B cell (primary cell): ENCODE measurements at regions not wholly inside any gene's neighbourhood (a gene's known extent, or its start where the extent isn't known, plus 50 kb on each side); places are given as distances from the start of the nearest gene placed in this dataset.

ENCODE experiments used
- ATAC-seq: fragments of 200-7000 bp; cut with Tn5 transposase; one replicate; pipeline ENCODE4 v1.10.0; 2021; ENCODE audit warnings: low read depth, mild to moderate bottlenecking, moderate number of reproducible peaks, moderate library complexity
- CTCF ChIA-PET: fragments of 350-600 bp; sonication (Branson Sonifier 250); formaldehyde crosslinking; loops from one replicate; lab custom pipeline; 2021; ENCODE audit warnings: antibody characterized with exemption, inconsistent platforms; lab: Charles Lee
- POLR2A ChIA-PET: fragments of 350-600 bp; sonication (Branson Sonifier 250); formaldehyde crosslinking; loops from one replicate; lab custom pipeline; 2021; ENCODE audit warnings: antibody characterized with exemption; lab: Charles Lee
- DNase-seq: peaks from one replicate; pipeline ENCODE4 v3.0.0; 2013
- H2AFZ ChIP-seq: 2 replicates; pipeline ENCODE4 v1.6.1; 2012; ENCODE audit warnings: mild to moderate bottlenecking, low read depth, low read length; ENCODE audit not compliant: insufficient read depth, poor library complexity, severe bottlenecking
- H3K27ac ChIP-seq, 2 donors: 1 replicate in 1 of 2; 2 replicates in 1 of 2; pipeline ENCODE4 v1.5.1; 2012 to 2013; ENCODE audit warnings: low read length in 2 of 2, mild to moderate bottlenecking in 2 of 2, moderate library complexity in 1 of 2
- H3K27me3 ChIP-seq, 4 experiments: fragments of 200-600 bp in 1 of 4; sonication (generic) in 1 of 4; replicated peaks in 1 of 4; 1 replicate in 2 of 4; 2 replicates in 2 of 4; pipeline versions ENCODE4 v1.6.1 to v1.7.0; 2013 to 2016; ENCODE audit warnings: low read length in 3 of 4, mild to moderate bottlenecking in 2 of 4, mixed read lengths in 1 of 4, moderate library complexity in 1 of 4; ENCODE audit not compliant: insufficient read depth in 4 of 4, control insufficient read depth in 3 of 4; ENCODE audit errors: control extremely low read depth in 1 of 4
- H3K36me3 ChIP-seq, 2 experiments: replicated peaks in 1 of 2; 1 replicate in 1 of 2; 2 replicates in 1 of 2; pipeline versions ENCODE4 v1.6.1 to v1.7.1; 2013; ENCODE audit warnings: low read length in 1 of 2; ENCODE audit not compliant: insufficient read depth in 2 of 2, control insufficient read depth in 1 of 2; ENCODE audit errors: control extremely low read depth in 1 of 2, extremely low read depth in 1 of 2
- H3K4me1 ChIP-seq, 2 donors: fragments of 200-600 bp in 1 of 2; sonication (generic) in 1 of 2; 1 replicate in 1 of 2; 2 replicates in 1 of 2; pipeline versions ENCODE4 v1.5.1 to v1.6.1; 2013 to 2017; ENCODE audit warnings: low read length in 2 of 2; ENCODE audit not compliant: control insufficient read depth in 2 of 2, insufficient read depth in 2 of 2
- H3K4me2 ChIP-seq: replicated peaks from 2 replicates; pipeline ENCODE3; 2012; ENCODE audit warnings: mild to moderate bottlenecking, low read depth, low read length; ENCODE audit not compliant: poor library complexity, severe bottlenecking
- H3K4me3 ChIP-seq, 5 experiments: fragments of 200-600 bp in 1 of 5; sonication (generic) in 1 of 5; 1 replicate in 3 of 5; 2 replicates in 2 of 5; pipeline versions ENCODE4 v1.5.1 to v1.7.0; 2011 to 2016; ENCODE audit warnings: low read length in 4 of 5, mild to moderate bottlenecking in 4 of 5, low read depth in 2 of 5, control low read depth in 1 of 5, moderate library complexity in 1 of 5; ENCODE audit not compliant: insufficient read depth in 1 of 5; ENCODE audit errors: control extremely low read depth in 1 of 5, extremely low read depth in 1 of 5
- H3K79me2 ChIP-seq: fragments of 200-600 bp; sonication (generic); one replicate; pipeline ENCODE4 v1.6.0; 2016; ENCODE audit warnings: low read length; ENCODE audit not compliant: control insufficient read depth, insufficient read depth
- H3K9ac ChIP-seq: fragments of 200-600 bp; sonication (generic); 2 replicates; pipeline ENCODE4 v1.6.1; 2017; ENCODE audit warnings: mild to moderate bottlenecking, low read length, moderate library complexity
- H3K9me3 ChIP-seq, 3 donors: one replicate each; pipeline versions ENCODE4 v1.6.1 to v1.7.1; 2013; ENCODE audit warnings: low read length in 2 of 3; ENCODE audit not compliant: control insufficient read depth in 2 of 3, insufficient read depth in 1 of 3; ENCODE audit errors: control extremely low read depth in 1 of 3
- H4K20me1 ChIP-seq: 2 replicates; pipeline ENCODE4 v1.6.0; 2012; ENCODE audit warnings: mild to moderate bottlenecking, low read length; ENCODE audit not compliant: insufficient read depth, control insufficient read depth, poor library complexity, severe bottlenecking
- H3K27ac Mint-ChIP-seq: one replicate; pipeline ENCODE4 v1.8.0; 2021; ENCODE audit warnings: mixed read lengths
- H3K27me3 Mint-ChIP-seq: one replicate; pipeline ENCODE4 v1.8.0; 2021; ENCODE audit warnings: mixed read lengths
- H3K4me1 Mint-ChIP-seq: one replicate; pipeline ENCODE4 v1.8.0; 2021; ENCODE audit warnings: mixed read lengths
- H3K4me3 Mint-ChIP-seq: one replicate; pipeline ENCODE4 v1.8.0; 2021; ENCODE audit warnings: mixed read lengths
- H3K9me3 Mint-ChIP-seq: one replicate; pipeline ENCODE4 v1.8.0; 2022; ENCODE audit warnings: mixed read lengths; ENCODE audit not compliant: insufficient read depth
- EZH2 ChIP-seq: IDR thresholded peaks from 2 replicates; pipeline ENCODE4 v1.6.1; 2012; ENCODE audit warnings: borderline replicate concordance, low read depth, mild to moderate bottlenecking, moderate library complexity, low read length; ENCODE audit not compliant: insufficient read depth, poor library complexity, severe bottlenecking
- WGBS: methylation state at CpG from one replicate; pipeline ENCODE4 v1.1.5; 2013; ENCODE audit warnings: missing lambda C conversion rate; ENCODE audit not compliant: insufficient coverage; 5-methylcytosine and 5-hydroxymethylcytosine counted together
- intact Hi-C: fragments of 100-400 bp; cut with micrococcal nuclease; formaldehyde crosslinking; loops from one replicate; pipeline ENCODE4 v1.10.0; 2022
- TF ChIP-seq, protein P1 (sequence below): fragments of 200-600 bp; IDR thresholded peaks from one replicate; pipeline ENCODE4 v1.8.0; 2022; ENCODE audit warnings: antibody characterized with exemption, mild to moderate bottlenecking

DNA sequence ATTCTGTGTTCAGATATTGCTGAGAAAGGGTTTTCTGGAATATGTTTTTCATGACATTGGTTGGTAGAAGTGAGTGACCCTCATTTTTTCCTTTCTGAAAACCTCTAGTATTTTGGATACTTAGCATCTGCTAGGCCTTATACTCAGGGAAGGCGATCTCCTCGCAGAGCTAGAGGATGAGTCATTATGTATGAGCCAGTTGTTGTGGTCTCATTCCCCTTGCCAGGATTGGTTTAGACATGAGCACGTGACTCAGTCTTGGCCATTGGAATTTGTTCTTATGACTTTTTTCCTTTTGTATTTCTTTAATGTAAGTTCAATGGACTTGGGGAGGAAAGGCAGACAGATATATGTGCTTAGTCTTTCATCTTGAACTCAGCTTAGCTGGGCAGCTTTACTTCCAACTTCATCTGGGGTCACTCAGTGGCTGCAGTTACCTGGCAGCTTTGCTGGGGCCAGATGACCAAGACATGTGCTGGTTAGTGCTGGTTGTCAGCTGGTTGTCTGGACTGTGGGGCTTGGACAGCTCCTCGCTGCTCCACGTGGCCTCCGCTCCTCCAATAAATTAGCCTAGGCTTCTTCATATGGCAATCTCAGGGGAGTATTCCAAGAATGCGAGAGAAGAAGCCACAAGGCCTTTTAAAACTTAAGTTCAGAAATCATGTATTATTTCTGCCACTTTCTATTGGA, 207.5 kb downstream of the IL20RB start:
- Histone ChIP-seq H3K4me2 (no peak overlapping the region), H3K27ac (no peak overlapping the region), H3K36me3 (no peaks in the 10 kb centered on the region), H3K9me3 (peaks cover 0 to under 1% (median 0%) of the 10 kb centered on the region in 3 donors), H3K4me3 (no peak overlapping the region), H3K4me1 (no peaks in the 10 kb centered on the region), H3K9ac (no peak overlapping the region), H4K20me1 (no peaks in the 10 kb centered on the region), H3K79me2 (no peaks in the 10 kb centered on the region), H2AFZ (no peak overlapping the region), H3K27me3 (no peaks in the 10 kb centered on the region)
- no peak overlapping the region for H3K27ac Mint-ChIP-seq
- H3K4me3 Mint-ChIP-seq, result no peak overlapping the region
- intact Hi-C loops, result no loop called here
- H3K4me1 Mint-ChIP-seq, result no peaks in the 10 kb centered on the region
- DNase-seq (no peak), ATAC-seq (no peak)
- 78% methylated on average over 3 of the region's 7 CpGs for WGBS
- ChIA-PET CTCF (no interaction called here), POLR2A (no interaction called here)
- no peak for TF ChIP-seq EZH2
- TF ChIP-seq, protein P1, sequence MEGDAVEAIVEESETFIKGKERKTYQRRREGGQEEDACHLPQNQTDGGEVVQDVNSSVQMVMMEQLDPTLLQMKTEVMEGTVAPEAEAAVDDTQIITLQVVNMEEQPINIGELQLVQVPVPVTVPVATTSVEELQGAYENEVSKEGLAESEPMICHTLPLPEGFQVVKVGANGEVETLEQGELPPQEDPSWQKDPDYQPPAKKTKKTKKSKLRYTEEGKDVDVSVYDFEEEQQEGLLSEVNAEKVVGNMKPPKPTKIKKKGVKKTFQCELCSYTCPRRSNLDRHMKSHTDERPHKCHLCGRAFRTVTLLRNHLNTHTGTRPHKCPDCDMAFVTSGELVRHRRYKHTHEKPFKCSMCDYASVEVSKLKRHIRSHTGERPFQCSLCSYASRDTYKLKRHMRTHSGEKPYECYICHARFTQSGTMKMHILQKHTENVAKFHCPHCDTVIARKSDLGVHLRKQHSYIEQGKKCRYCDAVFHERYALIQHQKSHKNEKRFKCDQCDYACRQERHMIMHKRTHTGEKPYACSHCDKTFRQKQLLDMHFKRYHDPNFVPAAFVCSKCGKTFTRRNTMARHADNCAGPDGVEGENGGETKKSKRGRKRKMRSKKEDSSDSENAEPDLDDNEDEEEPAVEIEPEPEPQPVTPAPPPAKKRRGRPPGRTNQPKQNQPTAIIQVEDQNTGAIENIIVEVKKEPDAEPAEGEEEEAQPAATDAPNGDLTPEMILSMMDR, result no peak
- H3K9me3 Mint-ChIP-seq, result no peaks in the 10 kb centered on the region
- peaks cover 7% of the 10 kb centered on the region for H3K27me3 Mint-ChIP-seq

GRCh38 chr3:137171834-137172603, 214.2 kb downstream of the IL20RB start:
- TF ChIP-seq EZH2, result no peak
- TF ChIP-seq, protein P1, result no peak
- ATAC-seq (no peak), DNase-seq (no peak)
- intact Hi-C loops, result no loop called here
- peaks cover 4% of the 10 kb centered on the region for H3K27me3 Mint-ChIP-seq
- no peak overlapping the region for H3K4me3 Mint-ChIP-seq
- H3K4me1 ChIP-seq, result no peaks in the 10 kb centered on the region
- H3K4me3 ChIP-seq, result no peak overlapping the region
- ChIA-PET POLR2A (no interaction called here), CTCF (no interaction called here)
- no peaks in the 10 kb centered on the region for H3K79me2 ChIP-seq
- H3K4me2 ChIP-seq, result no peak overlapping the region
- H4K20me1 ChIP-seq, result no peaks in the 10 kb centered on the region
- no peak overlapping the region for H3K27ac ChIP-seq
- H3K9ac ChIP-seq, result no peak overlapping the region
- no peak overlapping the region for H3K27ac Mint-ChIP-seq
- H2AFZ ChIP-seq, result no peak overlapping the region
- peaks cover 0 to 2% (median 0%) of the 10 kb centered on the region in 4 experiments for H3K27me3 ChIP-seq
- peaks cover 0 to 2% (median 0%) of the 10 kb centered on the region in 3 donors for H3K9me3 ChIP-seq
- H3K36me3 ChIP-seq, result no peaks in the 10 kb centered on the region
- H3K9me3 Mint-ChIP-seq, result no peaks in the 10 kb centered on the region
- no CpG with 5 or more reads among the region's 5 CpGs for WGBS
- no peaks in the 10 kb centered on the region for H3K4me1 Mint-ChIP-seq
